ENCODE measurements at regions not wholly inside any gene's neighbourhood (a gene's known extent, or its start where the extent isn't known, plus 50 kb on each side); places are given as distances from the start of the nearest gene placed in this dataset.

GRCh38 chr16:73287859-73288405, 240.0 kb upstream of the ZFHX3 start:
- TF ChIP-seq CTCF (IDR thresholded peaks at IDR 0.05) (no peak), POLR2A (IDR thresholded peaks at IDR 0.05) (no peak)
